Pancreas (tissue), 10 donors: ENCODE measurements at regions not wholly inside any gene's neighbourhood (a gene's known extent, or its start where the extent isn't known, plus 50 kb on each side); places are given as distances from the start of the nearest gene placed in this dataset.

Experiments
- ATAC-seq, 4 donors: fragments of 200-7000 bp; cut with Tn5 transposase; one replicate each; pipeline versions ENCODE4 v1.8.0 to v1.9.1; 2020; ENCODE audit warnings: mild to moderate bottlenecking in 4 of 4, moderate library complexity in 4 of 4
- DNase-seq, 6 donors: peaks; one replicate each; pipeline ENCODE4 v3.0.0-alpha.2; 2020
- FAIRE-seq: peaks from 2 replicates; lab custom pipeline; 2012; peaks lifted over from hg19 to GRCh38; lab: Jason Lieb, UNC
- H3K27ac ChIP-seq, 4 donors: fragments of 200-600 bp; sonication (generic); 1 replicate in 3 of 4; 2 replicates in 1 of 4; pipeline versions ENCODE4 v1.5.0 to v1.8.0; 2020
- H3K27me3 ChIP-seq, 4 donors: fragments of 200-600 bp; one replicate each; pipeline ENCODE4 v1.8.0; 2021
- H3K36me3 ChIP-seq, 3 donors: fragments of 200-600 bp; sonication (generic) in 1 of 3; one replicate each; pipeline versions ENCODE4 v1.5.0 to v1.8.0; 2020 to 2021
- H3K4me1 ChIP-seq, 3 donors: fragments of 200-600 bp; one replicate each; pipeline ENCODE4 v1.8.0; 2021
- H3K4me3 ChIP-seq, 4 donors: fragments of 200-600 bp; sonication (generic) in 2 of 4; one replicate each; pipeline versions ENCODE4 v1.5.0 to v1.8.0; 2020 to 2021
- H3K9me3 ChIP-seq, 4 donors: fragments of 200-600 bp; one replicate each; pipeline ENCODE4 v1.8.0; 2021
- CTCF ChIP-seq, 4 donors: fragments of 200-600 bp; sonication (generic) in 3 of 4; IDR thresholded peaks; one replicate each; pipeline versions ENCODE4 v1.5.0 to v1.8.0; 2021; ENCODE audit warnings: antibody characterized with exemption in 4 of 4
- WGBS, 2 donors: extraction: QIAGEN DNeasy Blood & Tissue Kit; methylation state at CpG; one replicate each; pipeline ENCODE4 v1.1.7; 2013; 5-methylcytosine and 5-hydroxymethylcytosine counted together
- intact Hi-C, 3 donors: fragments of 100-400 bp; cut with DNase I; formaldehyde crosslinking; loops; one replicate each; pipeline versions ENCODE4 v1.11.1 to v1.14.2; 2022
- donor health status: healthy with polysubstance abuse.
- donor health status: DM: no; HTN: no; CAD: no; lungs with moderate emphysema.
- donor health status: DM: no; HTN: no; CAD: no.
- donor health status: control.
- donor health status: control.
- donor health status: Bipolar disorder and iron deficiency.
- donor health status: DM: yes; HTN: yes; CAD: no.
- donor health status: DM: no; HTN: no; CAD: no.
- donor health status: DM: no; HTN: no; CAD: no.
- donor health status: DM: yes; HTN: yes; CAD: no.

DNA sequence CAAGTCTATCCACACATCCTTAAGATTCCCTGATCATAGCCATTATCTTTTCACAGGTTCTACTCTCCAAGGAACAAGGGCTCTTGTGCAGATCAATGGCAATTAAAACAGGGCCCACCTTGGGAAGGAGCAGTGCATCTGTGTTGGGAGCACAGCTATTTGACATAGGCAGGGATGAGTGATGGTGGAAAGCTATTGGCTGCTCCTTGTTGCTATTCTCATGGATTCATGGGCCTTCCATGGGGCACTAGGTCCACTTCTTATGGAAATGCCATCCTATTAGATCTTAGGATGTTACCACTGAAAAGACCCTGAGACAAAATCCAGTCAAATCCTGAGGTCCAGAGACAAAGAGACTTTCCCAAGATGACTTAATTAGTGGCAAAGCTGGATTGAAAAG is 148.6 kb upstream of the MTNR1B start:
- Histone ChIP-seq H3K9me3 (no peaks in the 10 kb centered on the region), H3K4me1 (no peaks in the 10 kb centered on the region), H3K27ac (no peak overlapping the region), H3K27me3 (no peaks in the 10 kb centered on the region), H3K36me3 (no peaks in the 10 kb centered on the region), H3K4me3 (no peak overlapping the region)
- no peak for TF ChIP-seq CTCF (IDR thresholded peaks at IDR 0.05)
- no peak for ATAC-seq
- FAIRE-seq, result no peak
- DNase-seq, result no peak
- intact Hi-C loops, result no loop called here

GRCh38 chr11:92822410-92822809 is 147.0 kb upstream of the MTNR1B start:
- Histone ChIP-seq H3K4me3 (no peak overlapping the region), H3K36me3 (no peaks in the 10 kb centered on the region), H3K4me1 (no peaks in the 10 kb centered on the region), H3K27ac (no peak overlapping the region), H3K27me3 (no peaks in the 10 kb centered on the region), H3K9me3 (no peaks in the 10 kb centered on the region)
- ATAC-seq (no peak), FAIRE-seq (no peak), DNase-seq (no peak)
- intact Hi-C loops, result no loop called here
- 84 to 87% methylated on average over 3 of the region's 3 CpGs for WGBS, 2 donors
- TF ChIP-seq CTCF (IDR thresholded peaks at IDR 0.05), result no peak

DNA sequence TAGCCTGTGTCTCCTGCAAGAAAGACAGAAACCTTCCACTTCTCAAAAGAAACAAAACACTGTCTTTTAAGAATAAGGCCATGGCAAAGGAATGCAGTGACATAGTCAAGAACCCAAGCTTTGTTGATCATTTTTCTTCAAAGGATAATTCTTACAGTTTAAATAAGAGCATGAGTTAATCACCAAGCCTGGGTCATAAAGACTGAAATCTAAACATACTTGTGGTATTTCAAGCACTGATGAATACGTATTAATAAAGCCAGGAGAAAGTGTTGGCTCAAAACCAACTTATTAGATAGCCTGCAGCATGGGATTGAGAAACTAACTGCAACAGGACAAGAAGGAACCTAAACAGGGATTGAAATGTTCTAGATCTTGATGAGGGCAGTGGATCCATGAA is 143.3 kb upstream of the MTNR1B start:
- Histone ChIP-seq H3K4me3 (no peak overlapping the region), H3K27ac (no peak overlapping the region), H3K27me3 (no peaks in the 10 kb centered on the region), H3K36me3 (no peaks in the 10 kb centered on the region), H3K9me3 (no peaks in the 10 kb centered on the region), H3K4me1 (no peaks in the 10 kb centered on the region)
- DNase-seq (no peak), FAIRE-seq (no peak), ATAC-seq (no peak)
- intact Hi-C loops, result no loop called here
- 30 to 33% methylated on average over 1 of the region's 1 CpG for WGBS, 2 donors
- no peak for TF ChIP-seq CTCF (IDR thresholded peaks at IDR 0.05)

GRCh38 chr11:92826603-92827002 is 142.8 kb upstream of the MTNR1B start:
- WGBS, 2 donors, result 64 to 77% methylated on average over 1 of the region's 1 CpG
- no peaks in the 10 kb centered on the region for H3K9me3 ChIP-seq
- H3K27ac ChIP-seq, result no peak overlapping the region
- H3K36me3 ChIP-seq, result no peaks in the 10 kb centered on the region
- TF ChIP-seq CTCF (IDR thresholded peaks at IDR 0.05), result no peak
- no peaks in the 10 kb centered on the region for H3K27me3 ChIP-seq
- DNase-seq (no peak), FAIRE-seq (no peak), ATAC-seq (no peak)
- no peak overlapping the region for H3K4me3 ChIP-seq
- intact Hi-C loops, result no loop called here
- H3K4me1 ChIP-seq, result no peaks in the 10 kb centered on the region

DNA sequence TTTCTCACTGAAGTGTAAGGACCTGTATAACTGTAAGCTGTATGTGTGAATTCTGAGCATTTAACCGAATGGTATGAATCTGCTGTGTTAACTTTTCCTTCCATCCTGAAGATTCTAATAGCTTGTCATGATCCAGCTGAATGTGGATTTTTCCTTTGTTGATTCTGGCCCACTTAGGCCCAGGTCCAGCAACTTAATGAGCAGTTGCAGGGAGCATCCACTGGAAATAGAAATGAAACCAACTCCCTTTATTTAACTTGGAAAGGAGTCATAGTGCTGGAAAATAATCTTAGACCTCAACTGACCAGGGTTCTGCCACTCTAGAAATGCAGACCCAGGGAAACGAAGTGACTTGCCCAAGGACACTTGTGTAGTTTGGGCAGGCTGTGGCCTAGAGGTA is 142.3 kb upstream of the MTNR1B start:
- no peak for TF ChIP-seq CTCF (IDR thresholded peaks at IDR 0.05)
- Histone ChIP-seq H3K27me3 (no peaks in the 10 kb centered on the region), H3K27ac (no peak overlapping the region), H3K4me1 (no peaks in the 10 kb centered on the region), H3K36me3 (no peaks in the 10 kb centered on the region), H3K4me3 (no peak overlapping the region), H3K9me3 (no peaks in the 10 kb centered on the region)
- intact Hi-C loops, result no loop called here
- ATAC-seq (peak in 1 of 4 donors; percentile 30), DNase-seq (no peak), FAIRE-seq (no peak)
- 58 to 67% methylated on average over 2 of the region's 2 CpGs for WGBS, 2 donors
